SKM-1 treated with dmso at 0.1 percent for 144 hours (cell line): ENCODE measurements at regions not wholly inside any gene's neighbourhood (a gene's known extent, or its start where the extent isn't known, plus 50 kb on each side); places are given as distances from the start of the nearest gene placed in this dataset.
"Not testable (repeated sequence)": the region's sequence is repeated elsewhere in the genome, so short reads cannot be mapped to it uniquely, and the experiment has no call there.

Experiments used
- DNase-seq: peaks from one replicate; lab custom pipeline; 2025; ENCODE audit not compliant: unreplicated experiment; lab: John Stamatoyannopoulos, UW

- no peak for DNase-seq
These were observed 714.1 kb upstream of the CHRM3 start for GRCh38 chr1:238672262-238672661.

- DNase-seq = no peak
These were observed 722.2 kb upstream of the CHRM3 start for GRCh38 chr1:238664139-238664538.

DNA sequence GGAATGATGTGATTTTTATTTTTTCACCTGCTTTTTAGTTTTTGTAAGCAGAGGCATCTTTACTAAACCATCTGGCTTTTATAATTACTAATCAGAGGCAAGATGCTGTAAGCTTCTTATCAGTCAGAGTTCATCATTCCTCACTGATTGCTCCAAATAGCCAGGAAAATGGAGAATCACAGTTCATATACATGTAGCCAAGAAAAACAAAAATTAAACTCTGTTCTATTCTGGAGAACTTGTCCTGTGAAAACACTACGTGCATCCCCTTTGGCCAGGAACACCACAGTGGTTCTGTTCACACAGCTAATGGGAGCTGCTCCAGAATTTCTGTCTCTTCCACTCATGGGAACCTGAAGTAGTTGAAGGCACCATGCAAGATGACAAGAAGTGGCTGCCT is 725.5 kb upstream of the CHRM3 start:
- DNase-seq = no peak

- no peak for DNase-seq
These were observed 727.6 kb upstream of the CHRM3 start for GRCh38 chr1:238658763-238659162.

DNA sequence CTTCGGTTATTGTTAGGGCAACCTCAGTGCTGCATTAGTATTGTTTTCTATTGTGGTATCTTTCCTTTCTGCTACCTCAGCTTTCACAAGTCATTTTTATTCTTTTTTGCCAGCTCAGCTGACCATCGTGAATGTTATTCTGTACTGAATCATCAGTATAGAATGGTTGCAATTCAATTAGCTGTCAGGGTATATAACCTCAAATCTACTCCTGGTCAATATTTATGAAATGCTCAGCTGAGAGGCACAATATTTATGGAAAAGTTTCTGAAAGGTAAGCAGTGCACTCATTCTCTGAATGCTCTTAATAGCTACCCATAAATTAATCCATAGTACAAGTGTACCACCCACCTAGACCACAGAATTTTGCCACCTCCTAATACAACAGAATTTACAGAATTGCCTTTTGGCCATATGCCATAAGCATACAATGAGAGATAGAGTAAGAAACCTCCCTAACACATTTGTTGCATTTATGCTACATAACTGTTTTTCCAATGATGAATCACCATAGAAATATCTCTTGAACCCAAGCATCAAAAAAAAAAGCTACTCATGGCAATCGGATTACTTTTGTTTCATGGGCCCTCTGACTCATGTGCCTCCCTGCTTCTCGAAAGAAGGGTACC is 732.6 kb upstream of the CHRM3 start:
- DNase-seq = no peak

DNA sequence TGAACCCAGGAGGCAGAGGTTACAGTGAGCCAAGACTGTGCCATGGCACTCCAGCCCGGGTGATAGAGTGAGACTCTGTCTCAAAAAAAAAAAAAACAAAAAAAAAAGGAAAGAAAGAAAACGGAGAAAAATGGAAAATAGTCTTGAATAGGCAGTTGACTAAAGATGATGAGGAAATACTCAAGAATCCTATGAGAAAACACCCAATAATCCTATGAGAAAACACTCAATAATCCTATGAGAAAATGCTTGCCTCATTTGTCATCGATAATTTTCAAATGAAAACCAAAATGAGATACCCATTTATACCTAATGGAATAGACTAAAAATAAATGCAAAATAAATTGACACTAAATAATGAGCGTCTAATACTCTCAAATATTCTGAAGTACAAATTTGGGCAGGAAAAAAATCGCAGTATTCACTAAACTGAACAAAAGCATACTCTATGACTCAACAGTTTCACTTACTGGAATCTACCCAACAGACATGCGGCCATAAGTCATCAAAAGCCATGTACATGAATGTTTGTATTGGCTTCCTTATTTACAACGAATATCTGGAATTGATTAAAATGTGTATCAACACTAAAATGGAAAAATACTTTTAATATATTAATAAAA is 733.9 kb upstream of the CHRM3 start:
- no peak for DNase-seq

DNA sequence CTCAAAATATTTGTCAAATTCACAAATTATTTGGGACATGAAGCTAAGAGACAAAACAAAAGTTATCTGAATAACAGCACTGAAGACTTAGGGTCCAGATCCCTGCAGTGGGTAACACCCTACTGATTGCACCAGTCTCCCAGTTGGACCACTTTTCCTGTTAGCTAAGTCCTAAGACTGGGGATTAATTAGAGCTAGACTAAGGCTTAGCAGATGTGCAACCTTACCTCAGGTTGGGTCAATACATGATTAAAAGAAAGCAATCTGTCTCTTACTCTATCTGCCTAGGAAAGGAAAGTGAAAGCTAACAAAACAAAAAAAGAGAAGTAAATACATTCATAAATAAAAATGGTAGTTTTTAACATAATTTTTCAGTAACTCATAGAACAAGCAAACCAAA is 737.2 kb upstream of the CHRM3 start:
- DNase-seq = no peak

DNA sequence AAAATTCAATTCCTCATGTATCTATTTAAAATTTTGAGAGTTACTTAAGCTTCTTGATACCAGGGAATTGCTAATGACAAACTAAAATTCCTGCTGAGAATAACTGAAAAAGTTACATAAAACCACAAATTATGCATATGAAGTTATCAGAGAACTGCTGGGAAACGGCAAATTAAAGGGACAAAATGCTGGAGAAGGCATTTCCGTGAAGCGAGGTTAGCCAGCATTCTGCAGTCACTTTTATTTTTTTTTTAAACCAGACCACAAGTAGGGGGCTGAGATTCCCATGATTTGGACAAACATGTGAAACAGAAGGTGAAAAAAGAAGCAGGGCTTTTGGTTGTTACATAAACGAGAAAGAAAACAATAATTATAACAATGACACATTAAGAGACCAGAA is 737.6 kb upstream of the CHRM3 start:
- DNase-seq = no peak

- no peak for DNase-seq
These were observed 738.1 kb upstream of the CHRM3 start for GRCh38 chr1:238648296-238648695.

GRCh38 chr1:238647877-238648276 is 738.5 kb upstream of the CHRM3 start:
- DNase-seq = no peak

DNA sequence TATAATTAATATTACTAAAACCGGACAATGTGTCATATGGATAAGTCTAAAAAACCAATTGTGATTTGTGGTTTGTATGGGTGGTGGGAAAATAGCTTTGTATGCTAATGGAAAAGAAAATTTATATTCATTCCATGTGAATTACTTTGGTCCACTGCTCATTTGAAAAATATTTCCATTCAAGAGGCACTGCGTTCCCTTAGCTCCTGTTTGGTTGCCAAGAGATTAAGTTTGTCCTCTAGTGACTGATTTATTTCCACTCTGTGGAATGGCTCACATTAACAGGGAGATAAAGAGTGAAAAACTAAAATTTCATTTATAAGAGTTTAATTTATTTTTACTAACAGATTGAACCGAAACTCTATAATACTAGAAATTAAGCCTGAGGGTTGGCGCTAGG is 744.1 kb upstream of the CHRM3 start:
- DNase-seq = peak; percentile 58

DNA sequence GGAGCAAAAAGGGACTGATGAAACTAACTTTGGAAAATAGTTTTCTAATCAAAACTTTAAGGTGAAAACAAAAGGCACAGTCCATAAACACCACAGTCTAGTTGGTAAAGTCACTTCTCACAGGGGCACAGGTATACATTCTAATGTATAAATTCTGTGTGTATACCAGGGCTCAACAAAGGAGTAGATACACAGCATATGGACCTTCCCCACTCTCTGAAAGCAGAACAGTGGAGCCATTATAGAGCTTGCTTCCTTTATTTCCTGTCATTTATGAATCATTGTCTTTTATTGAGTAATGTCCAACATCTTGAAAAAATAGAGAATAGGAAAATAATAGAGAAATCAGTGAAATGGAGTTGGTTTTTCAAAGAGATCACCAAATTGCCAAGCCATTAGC is 746.5 kb upstream of the CHRM3 start:
- DNase-seq = peak; percentile 30

GRCh38 chr1:238628110-238628509 is 737.4 kb upstream of the ZP4 start:
- no peak for DNase-seq

DNA sequence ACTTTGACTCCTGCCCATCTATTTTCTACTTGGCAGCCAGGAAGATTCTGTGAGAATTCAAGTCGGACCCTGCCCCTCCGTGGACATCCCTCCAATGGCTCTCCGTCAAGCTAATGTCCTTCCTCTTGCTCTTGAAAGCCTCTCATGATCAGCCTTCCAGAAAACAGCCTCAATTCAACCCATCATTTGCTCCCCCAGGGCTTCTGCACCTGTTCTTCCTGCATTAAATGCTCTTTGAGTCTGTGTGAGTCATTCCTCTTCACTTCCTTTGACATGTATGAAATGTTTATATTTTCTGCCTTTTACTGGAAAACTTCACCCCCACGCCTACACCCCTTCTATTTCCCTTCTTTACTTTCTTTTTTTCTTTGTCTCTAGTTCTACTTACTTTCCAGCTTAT is 734.1 kb upstream of the ZP4 start:
- DNase-seq = no peak

- DNase-seq = no peak
These were observed 730.7 kb upstream of the ZP4 start for GRCh38 chr1:238621405-238621804.

GRCh38 chr1:238619652-238620051 is 728.9 kb upstream of the ZP4 start:
- no peak for DNase-seq

DNA sequence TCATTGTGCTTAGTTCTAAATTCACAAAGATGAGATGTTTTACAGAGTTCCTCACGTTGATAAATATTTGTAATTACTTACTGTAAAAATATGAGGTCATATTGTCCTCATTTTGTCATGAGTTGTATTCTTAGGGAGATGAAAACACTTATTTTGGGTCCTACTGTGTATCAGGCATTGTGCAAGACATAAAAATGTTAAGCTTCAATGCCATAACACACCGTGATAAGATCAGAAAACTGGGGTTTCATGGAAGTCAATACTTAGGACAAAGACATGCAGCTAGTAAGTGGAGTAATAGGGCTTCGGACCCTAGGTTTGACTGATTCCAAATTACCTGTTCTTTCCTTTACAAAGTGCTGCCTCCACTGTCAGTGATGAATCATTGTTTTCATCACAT is 720.7 kb upstream of the ZP4 start:
- no peak for DNase-seq

GRCh38 chr1:238608144-238608543 is 717.4 kb upstream of the ZP4 start:
- DNase-seq = no peak

GRCh38 chr1:238606896-238607295 is 716.2 kb upstream of the ZP4 start:
- peak; percentile 95 for DNase-seq

DNA sequence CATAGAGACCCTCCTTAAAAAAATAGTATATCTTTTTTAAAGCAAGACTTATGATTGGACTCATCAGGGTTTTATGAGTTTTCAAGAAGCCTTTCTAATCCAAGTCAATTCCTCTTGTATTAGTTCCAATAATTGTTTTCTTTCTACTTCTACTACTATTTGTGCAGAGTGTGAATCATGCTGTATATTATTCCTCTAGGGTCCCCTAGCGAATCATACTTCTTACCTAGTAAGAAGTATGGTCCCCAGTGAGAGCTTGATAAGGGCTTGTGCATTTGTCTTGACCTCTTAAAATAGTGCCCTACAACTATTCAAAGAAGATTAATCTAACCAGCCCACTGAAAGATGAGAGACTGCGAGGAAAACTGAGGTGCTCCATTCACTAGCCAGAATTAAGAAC is 715.7 kb upstream of the ZP4 start:
- DNase-seq = no peak

- DNase-seq = no peak
These were observed 713.6 kb upstream of the ZP4 start for GRCh38 chr1:238604357-238604756.

- DNase-seq = not testable (repeated sequence)
These were observed 710.9 kb upstream of the ZP4 start for GRCh38 chr1:238601604-238602003.

DNA sequence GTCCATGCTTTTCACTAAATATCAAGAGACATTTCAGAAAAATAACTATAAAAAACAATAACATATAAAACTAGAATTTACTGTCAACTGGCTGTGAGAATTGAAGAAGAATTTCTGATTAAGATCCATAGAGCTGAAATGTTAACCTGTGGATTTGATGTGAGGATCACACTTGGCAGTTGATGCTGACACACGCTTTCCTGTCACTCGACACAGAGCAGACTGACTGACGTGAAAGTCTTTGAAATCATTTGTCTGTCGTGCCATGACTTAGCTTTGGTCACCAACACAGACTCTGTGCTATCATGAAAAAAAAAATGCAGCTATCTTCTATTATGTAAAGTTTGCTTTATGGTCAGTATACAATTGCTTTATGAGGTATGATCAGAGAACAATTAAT is 706.0 kb upstream of the ZP4 start:
- DNase-seq = no peak
